ENCODE measurements at regions not wholly inside any gene's neighbourhood (a gene's known extent, or its start where the extent isn't known, plus 50 kb on each side); places are given as distances from the start of the nearest gene placed in this dataset.

DNA sequence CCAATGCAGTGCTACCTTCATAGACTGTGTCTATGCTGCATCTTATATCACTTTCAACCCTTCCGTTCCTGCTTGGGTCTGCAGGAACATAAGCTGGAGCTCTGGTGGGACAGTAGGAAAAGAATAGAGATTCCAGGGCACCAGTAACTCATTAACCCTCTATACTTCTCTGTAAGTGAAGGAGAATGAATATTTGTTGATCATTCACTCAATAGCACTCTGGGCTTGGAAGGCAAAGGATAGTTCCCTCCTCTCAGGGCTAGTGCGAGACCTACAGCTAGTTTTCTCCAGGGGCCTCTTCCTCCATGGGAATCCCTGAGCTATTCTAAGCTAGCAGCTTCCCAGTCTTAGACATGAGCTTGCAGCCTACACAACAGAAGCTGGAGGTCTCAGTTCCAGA is 84.7 kb downstream of the BMP4 start:
- TF ChIP-seq, protein P1, sequence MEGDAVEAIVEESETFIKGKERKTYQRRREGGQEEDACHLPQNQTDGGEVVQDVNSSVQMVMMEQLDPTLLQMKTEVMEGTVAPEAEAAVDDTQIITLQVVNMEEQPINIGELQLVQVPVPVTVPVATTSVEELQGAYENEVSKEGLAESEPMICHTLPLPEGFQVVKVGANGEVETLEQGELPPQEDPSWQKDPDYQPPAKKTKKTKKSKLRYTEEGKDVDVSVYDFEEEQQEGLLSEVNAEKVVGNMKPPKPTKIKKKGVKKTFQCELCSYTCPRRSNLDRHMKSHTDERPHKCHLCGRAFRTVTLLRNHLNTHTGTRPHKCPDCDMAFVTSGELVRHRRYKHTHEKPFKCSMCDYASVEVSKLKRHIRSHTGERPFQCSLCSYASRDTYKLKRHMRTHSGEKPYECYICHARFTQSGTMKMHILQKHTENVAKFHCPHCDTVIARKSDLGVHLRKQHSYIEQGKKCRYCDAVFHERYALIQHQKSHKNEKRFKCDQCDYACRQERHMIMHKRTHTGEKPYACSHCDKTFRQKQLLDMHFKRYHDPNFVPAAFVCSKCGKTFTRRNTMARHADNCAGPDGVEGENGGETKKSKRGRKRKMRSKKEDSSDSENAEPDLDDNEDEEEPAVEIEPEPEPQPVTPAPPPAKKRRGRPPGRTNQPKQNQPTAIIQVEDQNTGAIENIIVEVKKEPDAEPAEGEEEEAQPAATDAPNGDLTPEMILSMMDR (IDR thresholded peaks at IDR 0.05) = no peak
- peak overlapping the region; percentile 20 for H3K27ac Mint-ChIP-seq
- DNase-seq = no peak
- H3K27me3 Mint-ChIP-seq (ENCODE audit: low read depth, poor library complexity) = peaks cover 6% of the 10 kb centered on the region
- peaks cover 7% of the 10 kb centered on the region for H3K36me3 Mint-ChIP-seq (ENCODE audit: low read depth)
- H3K4me3 Mint-ChIP-seq = no peak overlapping the region
- H3K9me3 Mint-ChIP-seq = peaks cover 20% of the 10 kb centered on the region
- H3K4me1 Mint-ChIP-seq = peaks cover 22% of the 10 kb centered on the region

DNA sequence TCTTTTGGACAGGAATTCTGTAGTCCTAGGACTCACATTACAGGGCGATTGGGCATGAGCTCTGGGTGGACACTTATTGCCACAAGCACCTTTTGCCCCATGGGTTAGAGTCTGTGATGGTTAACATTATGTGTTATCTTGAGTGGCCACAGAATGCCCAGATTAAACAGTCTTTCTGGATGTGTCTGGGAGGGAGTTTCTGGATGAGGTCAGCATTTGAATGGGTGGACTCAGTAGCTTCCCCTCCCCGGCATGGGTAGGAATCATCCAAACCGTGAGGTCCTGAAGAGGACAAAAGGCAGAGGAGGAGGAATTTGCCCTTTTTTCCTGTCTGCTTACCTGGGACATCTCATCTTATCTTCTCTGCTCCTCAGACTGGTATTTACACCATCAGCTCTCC is 85.6 kb downstream of the BMP4 start:
- Mint-ChIP-seq H3K4me1 (peaks cover 22% of the 10 kb centered on the region), H3K27me3 (ENCODE audit: low read depth, poor library complexity) (peaks cover 6% of the 10 kb centered on the region), H3K27ac (no peak overlapping the region), H3K9me3 (peaks cover 12% of the 10 kb centered on the region), H3K36me3 (ENCODE audit: low read depth) (no peaks in the 10 kb centered on the region), H3K4me3 (no peak overlapping the region)
- DNase-seq = no peak
- TF ChIP-seq, protein P1 (IDR thresholded peaks at IDR 0.05) = no peak

DNA sequence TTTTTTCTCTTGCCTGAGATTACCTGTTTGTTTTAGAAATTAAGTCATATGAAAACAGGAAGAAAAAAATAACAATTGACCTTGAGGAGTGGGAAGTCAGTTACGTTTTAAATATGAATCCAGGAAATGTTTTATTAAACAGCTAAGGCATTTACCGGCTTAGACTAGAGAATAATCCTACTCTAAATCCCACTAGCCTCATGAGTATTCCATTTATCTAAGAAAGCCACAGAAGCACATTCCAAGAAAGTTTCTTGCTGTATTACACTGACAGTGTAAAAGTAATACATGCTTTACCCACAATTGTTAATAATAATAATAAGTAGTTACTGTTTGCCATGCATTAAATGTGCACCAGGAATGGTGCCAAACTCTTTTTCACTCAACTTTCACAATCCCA is 90.9 kb downstream of the BMP4 start:
- Mint-ChIP-seq H3K4me1 (peaks cover 6% of the 10 kb centered on the region), H3K36me3 (ENCODE audit: low read depth) (no peaks in the 10 kb centered on the region), H3K9me3 (peaks cover 8% of the 10 kb centered on the region), H3K4me3 (no peak overlapping the region), H3K27me3 (ENCODE audit: low read depth, poor library complexity) (peaks cover 5% of the 10 kb centered on the region), H3K27ac (no peak overlapping the region)
- no peak for DNase-seq
- TF ChIP-seq, protein P1 (IDR thresholded peaks at IDR 0.05) = no peak

DNA sequence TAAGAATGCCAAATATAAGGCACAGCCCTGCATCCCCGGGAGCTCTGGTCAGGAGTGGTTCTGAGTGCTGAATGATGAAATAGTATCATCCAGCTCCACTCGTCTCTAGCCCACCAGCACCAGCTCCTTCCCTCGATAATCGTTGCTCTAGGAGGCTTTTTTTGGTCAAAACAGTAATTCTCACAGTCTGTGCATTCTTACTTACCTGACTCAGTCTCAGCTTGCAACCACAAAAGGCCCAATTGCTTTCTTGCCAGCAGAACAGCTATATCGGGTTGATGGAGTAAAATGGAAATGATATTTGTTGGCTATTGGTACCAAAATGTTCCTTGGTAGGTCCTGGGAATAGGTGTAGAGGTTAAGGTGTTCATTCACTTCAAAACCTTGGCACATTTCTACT is 94.8 kb downstream of the BMP4 start:
- Mint-ChIP-seq H3K27me3 (ENCODE audit: low read depth, poor library complexity) (peaks cover 5% of the 10 kb centered on the region), H3K9me3 (no peaks in the 10 kb centered on the region), H3K4me1 (peaks cover 6% of the 10 kb centered on the region), H3K36me3 (ENCODE audit: low read depth) (no peaks in the 10 kb centered on the region), H3K27ac (no peak overlapping the region), H3K4me3 (no peak overlapping the region)
- DNase-seq = no peak
- TF ChIP-seq, protein P1 (IDR thresholded peaks at IDR 0.05) = no peak

DNA sequence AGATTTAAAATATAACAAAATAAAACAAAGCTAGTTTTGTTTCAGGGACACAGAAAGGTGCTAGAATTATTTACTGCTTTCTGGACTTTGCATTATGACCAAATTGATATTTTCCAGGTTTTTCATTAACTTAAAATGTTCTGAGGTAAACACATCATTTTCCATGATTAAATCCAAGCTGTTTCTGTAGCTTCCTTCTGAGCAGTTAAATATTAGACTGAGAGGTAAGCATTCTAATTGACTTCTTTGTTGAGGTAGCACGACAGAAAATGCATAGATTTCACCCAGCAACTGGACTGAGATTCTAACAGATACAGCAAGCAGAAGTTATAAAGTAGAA is 98.3 kb downstream of the BMP4 start:
- no peaks in the 10 kb centered on the region for H3K9me3 Mint-ChIP-seq
- H3K27me3 Mint-ChIP-seq (ENCODE audit: low read depth, poor library complexity) = peaks cover 5% of the 10 kb centered on the region
- TF ChIP-seq, protein P1 (IDR thresholded peaks at IDR 0.05) = no peak
- H3K4me1 Mint-ChIP-seq = peaks cover 6% of the 10 kb centered on the region
- no peaks in the 10 kb centered on the region for H3K36me3 Mint-ChIP-seq (ENCODE audit: low read depth)
- H3K4me3 Mint-ChIP-seq = no peak overlapping the region
- H3K27ac Mint-ChIP-seq = no peak overlapping the region
- DNase-seq = no peak

DNA sequence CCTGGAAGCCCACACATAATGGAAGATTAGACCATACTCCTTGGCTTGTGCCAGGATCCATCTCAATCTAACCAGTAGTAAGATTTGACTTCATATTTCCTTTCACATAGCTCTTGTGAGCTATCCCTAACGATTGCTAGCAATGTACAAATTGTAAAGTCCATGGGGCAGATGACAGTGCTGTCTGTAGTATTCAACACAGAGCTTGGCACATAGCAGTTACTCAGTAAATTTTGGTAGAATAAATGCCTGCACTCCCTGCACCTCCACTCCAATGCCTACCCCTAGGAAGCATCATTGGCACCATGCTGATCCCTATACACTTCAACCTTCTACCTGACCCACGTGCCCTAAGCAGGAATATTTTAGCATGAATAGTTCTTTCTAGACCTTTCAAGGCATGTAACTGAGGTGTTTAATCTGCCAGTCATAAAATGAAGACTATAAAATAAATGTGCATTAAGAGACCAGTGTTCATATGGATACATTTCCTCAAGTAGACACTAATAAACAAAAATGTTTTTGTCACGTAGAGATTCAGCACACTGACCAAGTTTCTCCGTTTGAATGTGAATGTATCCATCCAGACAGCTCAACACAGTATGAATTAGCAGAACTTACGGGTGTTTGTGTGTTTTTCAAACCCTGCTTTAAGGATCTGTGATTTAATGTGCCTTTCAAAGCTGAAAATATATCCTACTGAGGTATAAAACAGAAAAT is 98.8 kb downstream of the BMP4 start:
- Mint-ChIP-seq H3K36me3 (ENCODE audit: low read depth) (no peaks in the 10 kb centered on the region), H3K4me3 (no peak overlapping the region), H3K27me3 (ENCODE audit: low read depth, poor library complexity) (peaks cover 1% of the 10 kb centered on the region), H3K4me1 (peaks cover 6% of the 10 kb centered on the region), H3K27ac (no peak overlapping the region), H3K9me3 (no peaks in the 10 kb centered on the region)
- TF ChIP-seq, protein P1 (IDR thresholded peaks at IDR 0.05) = no peak
- DNase-seq = no peak
